Panc1 (cell line): ENCODE measurements at regions not wholly inside any gene's neighbourhood (a gene's known extent, or its start where the extent isn't known, plus 50 kb on each side); places are given as distances from the start of the nearest gene placed in this dataset.

ENCODE experiments used
- ATAC-seq: fragments of 200-7000 bp; cut with Tn5 transposase; 2 replicates; pipeline ENCODE4 v1.9.1; 2020; ENCODE audit warnings: mild to moderate bottlenecking, moderate library complexity
- BruUV-seq: library from RNA; stranded (reverse); fragments of 400-500 nt; replicated peaks from 2 replicates; lab custom pipeline; 2021; lab: Mats Ljungman, UMichigan
- CTCF ChIA-PET: fragments of 300-600 bp; sonication (Branson Sonifier 250); formaldehyde crosslinking; loops from one replicate; lab custom pipeline; 2022; ENCODE audit warnings: antibody characterized with exemption; lab: Charles Lee
- POLR2A ChIA-PET: fragments of 300-600 bp; sonication (Branson Sonifier 250); formaldehyde crosslinking; loops from one replicate; lab custom pipeline; 2022; ENCODE audit warnings: antibody characterized with exemption; lab: Charles Lee
- DNase-seq: peaks from one replicate; pipeline ENCODE4 v3.0.0-alpha.2; 2010; ENCODE audit warnings: low read depth, low spot score
- H3K27ac ChIP-seq: 2 replicates; pipeline ENCODE4 v1.5.1; 2011; ENCODE audit warnings: mild to moderate bottlenecking, low read length, inconsistent platforms
- H3K27me3 ChIP-seq: fragments of 200-500 bp; sonication (Bioruptor generic); 2 replicates; pipeline ENCODE4 v1.6.0; 2014; ENCODE audit warnings: low read length, inconsistent platforms; ENCODE audit not compliant: control insufficient read depth, insufficient read depth
- H3K36me3 ChIP-seq: fragments of 200-500 bp; sonication (Bioruptor generic); 2 replicates; pipeline ENCODE4 v1.5.1; 2014; ENCODE audit warnings: inconsistent platforms, mild to moderate bottlenecking, low read length, moderate library complexity; ENCODE audit not compliant: control insufficient read depth, insufficient read depth
- H3K4me1 ChIP-seq: 2 replicates; pipeline ENCODE4 v1.5.1; 2011; ENCODE audit warnings: inconsistent platforms, mild to moderate bottlenecking, low read length, moderate library complexity; ENCODE audit not compliant: control insufficient read depth, insufficient read depth
- H3K4me3 ChIP-seq, 2 experiments: 2 replicates each; pipeline ENCODE4 v1.5.1; 2011 to 2012; ENCODE audit warnings: low read depth in 2 of 2, low read length in 2 of 2, mild to moderate bottlenecking in 2 of 2, inconsistent platforms in 1 of 2, moderate library complexity in 1 of 2
- H3K9me3 ChIP-seq: fragments of 200-500 bp; sonication (Bioruptor generic); 2 replicates; pipeline ENCODE4 v1.5.1; 2014; ENCODE audit warnings: low read depth, mild to moderate bottlenecking, inconsistent platforms, low read length, moderate library complexity; ENCODE audit not compliant: control insufficient read depth, insufficient read depth
- CTCF ChIP-seq: fragments of 450-650 bp; IDR thresholded peaks from 2 replicates; pipeline ENCODE4 v1.5.1; 2017; ENCODE audit warnings: mild to moderate bottlenecking
- POLR2AphosphoS5 ChIP-seq: IDR thresholded peaks from 2 replicates; pipeline ENCODE4 v1.6.1; 2012; ENCODE audit warnings: mild to moderate bottlenecking, low read depth, low read length, moderate library complexity
- REST ChIP-seq, 2 experiments: IDR thresholded peaks; 2 replicates each; pipeline ENCODE4 v1.6.1; 2011 to 2012; ENCODE audit warnings: low read depth in 2 of 2, control low read depth in 1 of 2, low read length in 1 of 2, mild to moderate bottlenecking in 1 of 2, moderate library complexity in 1 of 2; ENCODE audit not compliant: insufficient read depth in 1 of 2
- SIN3A ChIP-seq: IDR thresholded peaks from 2 replicates; pipeline ENCODE4 v1.6.1; 2012; ENCODE audit warnings: low read depth, mild to moderate bottlenecking, low read length, moderate library complexity, borderline replicate concordance; ENCODE audit not compliant: insufficient read depth
- TCF7L2 ChIP-seq: IDR thresholded peaks from 2 replicates; pipeline ENCODE4 v1.6.1; 2011; ENCODE audit warnings: mild to moderate bottlenecking, low read depth, low read length, inconsistent platforms
- in situ Hi-C: cut with HindIII; loops from 2 replicates; pipeline ENCODE4 v1.10.0; 2016; ENCODE audit warnings: low sequenced_read_pairs, low pct_unique_long_range_greater_than_20kb
- intact Hi-C: fragments of 100-400 bp; cut with micrococcal nuclease; formaldehyde crosslinking; loops from one replicate; pipeline ENCODE4 v1.10.0; 2022; ENCODE audit not compliant: unreplicated experiment

GRCh38 chr15:96177279-96177678, 153.2 kb upstream of the NR2F2 start:
- Histone ChIP-seq H3K9me3 (no peaks in the 10 kb centered on the region), H3K36me3 (no peaks in the 10 kb centered on the region), H3K4me1 (no peaks in the 10 kb centered on the region), H3K27me3 (no peaks in the 10 kb centered on the region), H3K27ac (no peak overlapping the region), H3K4me3 (no peak overlapping the region)
- no peak for TF ChIP-seq SIN3A
- TF ChIP-seq POLR2AphosphoS5, result no peak
- no peak for TF ChIP-seq REST (IDR thresholded peaks at IDR 0.05; ENCODE audit: insufficient read depth in 1 of 2, low read depth in 2 of 2, low read length in 1 of 2)
- TF ChIP-seq CTCF, result no peak
- no peak for TF ChIP-seq TCF7L2
- intact Hi-C loops (no loop called here), in situ Hi-C loops (no loop called here)
- ChIA-PET POLR2A (no interaction called here), CTCF (no interaction called here)
- no TSS peak for BruUV-seq
- ATAC-seq, result no peak
- DNase-seq, result no peak

GRCh38 chr15:96180087-96180748, 150.3 kb upstream of the NR2F2 start:
- in situ Hi-C loops, result no loop called here
- no peaks in the 10 kb centered on the region for H3K9me3 ChIP-seq
- intact Hi-C loops, result no loop called here
- POLR2A ChIA-PET, result no interaction called here
- ATAC-seq (no peak), DNase-seq (no peak)
- no peaks in the 10 kb centered on the region for H3K36me3 ChIP-seq
- TF ChIP-seq POLR2AphosphoS5 (no peak), REST (IDR thresholded peaks at IDR 0.05; ENCODE audit: insufficient read depth in 1 of 2, low read depth in 2 of 2, low read length in 1 of 2) (no peak), SIN3A (no peak), TCF7L2 (no peak), CTCF (no peak)
- no peak overlapping the region for H3K4me3 ChIP-seq
- no peaks in the 10 kb centered on the region for H3K4me1 ChIP-seq
- CTCF ChIA-PET, result no interaction called here
- no TSS peak for BruUV-seq
- H3K27me3 ChIP-seq, result no peaks in the 10 kb centered on the region
- no peak overlapping the region for H3K27ac ChIP-seq
